IMR-90 (cell line): ENCODE measurements at regions not wholly inside any gene's neighbourhood (a gene's known extent, or its start where the extent isn't known, plus 50 kb on each side); places are given as distances from the start of the nearest gene placed in this dataset.

Experiments
- ATAC-seq: fragments of 200-7000 bp; cut with Tn5 transposase; 2 replicates; pipeline ENCODE4 v1.9.1; 2020; ENCODE audit warnings: low read depth, mild to moderate bottlenecking, moderate library complexity
- BruUV-seq: library from RNA; stranded (reverse); fragments of 400-500 nt; replicated peaks from 2 replicates; lab custom pipeline; 2021; lab: Mats Ljungman, UMichigan
- CTCF ChIA-PET: fragments of 300-600 bp; formaldehyde crosslinking; extraction: SDS; loops from one replicate; lab custom pipeline; 2021; ENCODE audit warnings: antibody characterized with exemption; lab: Yijun Ruan, JAX
- POLR2A ChIA-PET: fragments of 300-600 bp; sonication (Branson Sonifier 250); formaldehyde crosslinking; loops from one replicate; lab custom pipeline; 2022; ENCODE audit warnings: antibody characterized with exemption; ENCODE audit not compliant: unreplicated experiment; lab: Charles Lee
- DNase-seq: peaks from one replicate; pipeline ENCODE4 v3.0.0; 2013
- H2AFZ ChIP-seq: replicated peaks from 2 replicates; pipeline ENCODE3; 2013; ENCODE audit warnings: low read length, mild to moderate bottlenecking; ENCODE audit not compliant: poor library complexity
- H2AK5ac ChIP-seq: 2 replicates; pipeline ENCODE4 v1.6.1; 2013; ENCODE audit warnings: low read depth, low read length, inconsistent platforms
- H2AK9ac ChIP-seq: replicated peaks from 2 replicates; pipeline ENCODE3; 2013; ENCODE audit warnings: mild to moderate bottlenecking, low read depth, low read length, moderate library complexity; ENCODE audit not compliant: poor library complexity
- H2BK120ac ChIP-seq: 2 replicates; pipeline ENCODE4 v1.6.1; 2013; ENCODE audit warnings: low read depth, low read length, inconsistent platforms
- H2BK15ac ChIP-seq: 3 replicates; pipeline ENCODE4 v1.6.1; 2013; ENCODE audit warnings: low read depth, low read length, inconsistent platforms
- H2BK20ac ChIP-seq: 2 replicates; pipeline ENCODE4 v1.6.1; 2013; ENCODE audit warnings: low read depth, mild to moderate bottlenecking, inconsistent platforms, low read length, moderate library complexity
- H2BK5ac ChIP-seq: 2 replicates; pipeline ENCODE4 v1.6.1; 2013; ENCODE audit warnings: mild to moderate bottlenecking, low read depth, low read length, inconsistent platforms; ENCODE audit not compliant: poor library complexity, severe bottlenecking
- H3K14ac ChIP-seq: replicated peaks from 2 replicates; pipeline ENCODE4 v1.6.1; 2013; ENCODE audit warnings: low read depth, low read length, inconsistent platforms
- H3K18ac ChIP-seq: 2 replicates; pipeline ENCODE4 v1.6.1; 2013; ENCODE audit warnings: low read depth, low read length, control low read depth
- H3K23ac ChIP-seq: 2 replicates; pipeline ENCODE4 v1.6.1; 2013; ENCODE audit warnings: low read depth, low read length, inconsistent platforms
- H3K27ac ChIP-seq: 2 replicates; pipeline ENCODE4 v1.5.1; 2013; ENCODE audit warnings: mild to moderate bottlenecking, control low read depth, low read length; ENCODE audit not compliant: insufficient read depth
- H3K27me3 ChIP-seq: 2 replicates; pipeline ENCODE4 v1.6.1; 2013; ENCODE audit warnings: low read length; ENCODE audit not compliant: control insufficient read depth, insufficient read depth
- H3K36me3 ChIP-seq: 2 replicates; pipeline ENCODE4 v1.6.1; 2013; ENCODE audit warnings: low read length, mixed read lengths; ENCODE audit not compliant: control insufficient read depth, insufficient read depth
- H3K4ac ChIP-seq: 2 replicates; pipeline ENCODE4 v1.6.1; 2013; ENCODE audit warnings: low read depth, low read length, inconsistent platforms
- H3K4me1 ChIP-seq: 2 replicates; pipeline ENCODE4 v1.6.1; 2013; ENCODE audit warnings: low read length, mixed read lengths; ENCODE audit not compliant: control insufficient read depth, insufficient read depth
- H3K4me2 ChIP-seq: 2 replicates; pipeline ENCODE4 v1.6.1; 2013; ENCODE audit warnings: low read depth, mild to moderate bottlenecking, control low read depth, low read length, moderate library complexity
- H3K4me3 ChIP-seq: 2 replicates; pipeline ENCODE4 v1.5.1; 2013; ENCODE audit warnings: low read depth, mild to moderate bottlenecking, control low read depth, low read length, moderate library complexity; ENCODE audit not compliant: insufficient read depth
- H3K56ac ChIP-seq: 2 replicates; pipeline ENCODE4 v1.6.1; 2013; ENCODE audit warnings: low read length, inconsistent platforms; ENCODE audit not compliant: insufficient read depth; ENCODE audit errors: extremely low read depth
- H3K79me1 ChIP-seq, 2 experiments: 2 replicates each; pipeline ENCODE4 v1.6.1; 2013; ENCODE audit warnings: low read length in 2 of 2, inconsistent platforms in 1 of 2, low read depth in 1 of 2
- H3K9ac ChIP-seq: 2 replicates; pipeline ENCODE4 v1.6.1; 2013; ENCODE audit warnings: low read depth, low read length, control low read depth
- H3K9me1 ChIP-seq: 2 replicates; pipeline ENCODE4 v1.6.1; 2013; ENCODE audit warnings: low read length, inconsistent platforms; ENCODE audit not compliant: insufficient read depth
- H3K9me3 ChIP-seq: 2 replicates; pipeline ENCODE4 v1.6.1; 2013; ENCODE audit warnings: low read length; ENCODE audit not compliant: control insufficient read depth, insufficient read depth
- H4K20me1 ChIP-seq: 2 replicates; pipeline ENCODE4 v1.6.1; 2013; ENCODE audit warnings: low read length, inconsistent platforms; ENCODE audit not compliant: insufficient read depth
- H4K5ac ChIP-seq: 2 replicates; pipeline ENCODE4 v1.6.1; 2013; ENCODE audit warnings: mild to moderate bottlenecking, low read depth, low read length, control low read depth
- H4K8ac ChIP-seq, 2 experiments: 2 replicates each; pipeline ENCODE4 v1.6.1; 2013; ENCODE audit warnings: low read depth in 2 of 2, low read length in 2 of 2, control low read depth in 1 of 2, inconsistent platforms in 1 of 2
- H4K91ac ChIP-seq: 2 replicates; pipeline ENCODE4 v1.6.1; 2013; ENCODE audit warnings: low read depth, low read length, inconsistent platforms; ENCODE audit not compliant: insufficient read depth
- CTCF ChIP-seq: conservative IDR thresholded peaks from 2 replicates; pipeline ENCODE4 v1.5.1; 2012; ENCODE audit warnings: mild to moderate bottlenecking, low read depth, low read length, improper control_type of control experiment
- MAFK ChIP-seq: IDR thresholded peaks from 2 replicates; pipeline ENCODE4 v1.6.1; 2012; ENCODE audit warnings: low read depth, low read length, improper control_type of control experiment
- MXI1 ChIP-seq: IDR thresholded peaks from 2 replicates; pipeline ENCODE4 v1.6.1; 2012; ENCODE audit warnings: low read depth, mild to moderate bottlenecking, low read length, moderate library complexity, borderline replicate concordance
- RCOR1 ChIP-seq: IDR thresholded peaks from 2 replicates; pipeline ENCODE4 v1.6.1; 2012; ENCODE audit warnings: mild to moderate bottlenecking, low read length, improper control_type of control experiment; ENCODE audit not compliant: insufficient replicate concordance
- WGBS, 2 experiments: methylation state at CpG; one replicate each; pipeline versions ENCODE4 v1.1.5 to v1.1.7; 2013; ENCODE audit warnings: missing lambda C conversion rate in 2 of 2; ENCODE audit not compliant: insufficient read length in 1 of 2; ENCODE audit errors: extremely low coverage in 2 of 2; 5-methylcytosine and 5-hydroxymethylcytosine counted together
- dilution Hi-C: fragments of 300-500 bp; cut with HindIII; formaldehyde crosslinking; loops from one replicate; pipeline ENCODE4 v1.14.3; 2018; ENCODE audit warnings: low sequenced_read_pairs; ENCODE audit not compliant: unreplicated experiment
- in situ Hi-C: fragments of 300-500 bp; cut with MboI; formaldehyde crosslinking; loops from 3 replicates; pipeline ENCODE4 v1.14.3; 2019; ENCODE audit warnings: low sequenced_read_pairs, inconsistent platforms, mixed read lengths
- intact Hi-C: fragments of 100-400 bp; cut with micrococcal nuclease; formaldehyde crosslinking; loops from 2 replicates; pipeline ENCODE4 v1.10.0; 2022

GRCh38 chr13:108387156-108387555 lies 117.6 kb downstream of the TNFSF13B start:
- DNase-seq (no peak), ATAC-seq (no peak)
- H2AFZ ChIP-seq: no peak overlapping the region
- no peaks in the 10 kb centered on the region for H3K79me1 ChIP-seq
- H3K9me3 ChIP-seq: no peaks in the 10 kb centered on the region
- 0 out of 2 replicates have a peak, but pooled peaks cover 1% of the 10 kb centered on the region for H3K27me3 ChIP-seq
- intact Hi-C loops: no loop called here
- no peak overlapping the region for H3K56ac ChIP-seq
- TF ChIP-seq RCOR1 (no peak), MXI1 (no peak), CTCF (no peak), MAFK (no peak)
- no peak overlapping the region for H3K23ac ChIP-seq
- no peak overlapping the region for H2BK15ac ChIP-seq
- no peak overlapping the region for H3K27ac ChIP-seq
- in situ Hi-C loops: no loop called here
- H3K36me3 ChIP-seq: no peaks in the 10 kb centered on the region
- no peak overlapping the region for H4K91ac ChIP-seq
- no peak overlapping the region for H4K8ac ChIP-seq
- H2BK120ac ChIP-seq: no peak overlapping the region
- H4K20me1 ChIP-seq: no peaks in the 10 kb centered on the region
- no TSS peak for BruUV-seq
- H3K4me2 ChIP-seq: no peak overlapping the region
- no peak overlapping the region for H2BK20ac ChIP-seq
- no peaks in the 10 kb centered on the region for H3K4me1 ChIP-seq
- no CpG with 5 or more reads among the region's 3 CpGs for WGBS, 2 experiments
- dilution Hi-C loops: no loop called here
- H3K14ac ChIP-seq: no peak overlapping the region
- no peaks in the 10 kb centered on the region for H3K9me1 ChIP-seq
- no peak overlapping the region for H3K9ac ChIP-seq
- H3K4me3 ChIP-seq: no peak overlapping the region
- no peak overlapping the region for H3K4ac ChIP-seq
- H2BK5ac ChIP-seq: no peak overlapping the region
- CTCF ChIA-PET: no interaction called here
- no peak overlapping the region for H2AK5ac ChIP-seq
- H4K5ac ChIP-seq: no peak overlapping the region
- POLR2A ChIA-PET: no interaction called here
- H3K18ac ChIP-seq: no peak overlapping the region
- H2AK9ac ChIP-seq: no peak overlapping the region
